ENCODE measurements at regions not wholly inside any gene's neighbourhood (a gene's known extent, or its start where the extent isn't known, plus 50 kb on each side); places are given as distances from the start of the nearest gene placed in this dataset.

- TF ChIP-seq GATA3 (IDR thresholded peaks at IDR 0.05; ENCODE audit: low read depth, low read length) (no peak), GATA2 (IDR thresholded peaks at IDR 0.05; ENCODE audit: low read depth, low read length) (no peak)
Observed at GRCh38 chr20:10992731-10993130, 318.9 kb upstream of the JAG1 start.

GRCh38 chr20:10994991-10995700 is 321.3 kb upstream of the JAG1 start:
- no peak for TF ChIP-seq GATA2 (IDR thresholded peaks at IDR 0.05; ENCODE audit: low read depth, low read length)
- TF ChIP-seq GATA3 (IDR thresholded peaks at IDR 0.05; ENCODE audit: low read depth, low read length), result no peak

- no peak for TF ChIP-seq GATA2 (IDR thresholded peaks at IDR 0.05; ENCODE audit: low read depth, low read length)
- TF ChIP-seq GATA3 (IDR thresholded peaks at IDR 0.05; ENCODE audit: low read depth, low read length), result no peak
Observed at GRCh38 chr20:10998476-10998875, 324.7 kb upstream of the JAG1 start.

GRCh38 chr20:11000416-11000815 is 326.6 kb upstream of the JAG1 start:
- TF ChIP-seq GATA2 (IDR thresholded peaks at IDR 0.05; ENCODE audit: low read depth, low read length) (no peak), GATA3 (IDR thresholded peaks at IDR 0.05; ENCODE audit: low read depth, low read length) (no peak)

- TF ChIP-seq GATA3 (IDR thresholded peaks at IDR 0.05; ENCODE audit: low read depth, low read length) (no peak), GATA2 (IDR thresholded peaks at IDR 0.05; ENCODE audit: low read depth, low read length) (no peak)
Observed at GRCh38 chr20:11001302-11001701, 327.5 kb upstream of the JAG1 start.

GRCh38 chr20:11001764-11002540 is 328.2 kb upstream of the JAG1 start:
- TF ChIP-seq GATA3 (IDR thresholded peaks at IDR 0.05; ENCODE audit: low read depth, low read length) (no peak), GATA2 (IDR thresholded peaks at IDR 0.05; ENCODE audit: low read depth, low read length) (no peak)

- TF ChIP-seq GATA2 (IDR thresholded peaks at IDR 0.05; ENCODE audit: low read depth, low read length) (no peak), GATA3 (IDR thresholded peaks at IDR 0.05; ENCODE audit: low read depth, low read length) (no peak)
Observed at GRCh38 chr20:11003341-11003740, 329.5 kb upstream of the JAG1 start.

GRCh38 chr20:11008444-11009033 is 334.7 kb upstream of the JAG1 start:
- TF ChIP-seq GATA3 (IDR thresholded peaks at IDR 0.05; ENCODE audit: low read depth, low read length) (no peak), GATA2 (IDR thresholded peaks at IDR 0.05; ENCODE audit: low read depth, low read length) (no peak)

GRCh38 chr20:11011653-11012052 is 337.9 kb upstream of the JAG1 start:
- TF ChIP-seq GATA2 (IDR thresholded peaks at IDR 0.05; ENCODE audit: low read depth, low read length) (no peak), GATA3 (IDR thresholded peaks at IDR 0.05; ENCODE audit: low read depth, low read length) (no peak)

GRCh38 chr20:11012975-11013374 is 339.2 kb upstream of the JAG1 start:
- no peak for TF ChIP-seq GATA2 (IDR thresholded peaks at IDR 0.05; ENCODE audit: low read depth, low read length)
- TF ChIP-seq GATA3 (IDR thresholded peaks at IDR 0.05; ENCODE audit: low read depth, low read length), result no peak

GRCh38 chr20:11013801-11014200 is 340.0 kb upstream of the JAG1 start:
- no peak for TF ChIP-seq GATA2 (IDR thresholded peaks at IDR 0.05; ENCODE audit: low read depth, low read length)
- no peak for TF ChIP-seq GATA3 (IDR thresholded peaks at IDR 0.05; ENCODE audit: low read depth, low read length)

GRCh38 chr20:11015440-11015839 is 341.6 kb upstream of the JAG1 start:
- TF ChIP-seq GATA2 (IDR thresholded peaks at IDR 0.05; ENCODE audit: low read depth, low read length) (no peak), GATA3 (IDR thresholded peaks at IDR 0.05; ENCODE audit: low read depth, low read length) (no peak)

- TF ChIP-seq GATA3 (IDR thresholded peaks at IDR 0.05; ENCODE audit: low read depth, low read length), result no peak
- TF ChIP-seq GATA2 (IDR thresholded peaks at IDR 0.05; ENCODE audit: low read depth, low read length), result no peak
Observed at GRCh38 chr20:11017446-11017845, 343.6 kb upstream of the JAG1 start.

- TF ChIP-seq GATA2 (IDR thresholded peaks at IDR 0.05; ENCODE audit: low read depth, low read length) (no peak), GATA3 (IDR thresholded peaks at IDR 0.05; ENCODE audit: low read depth, low read length) (no peak)
Observed at GRCh38 chr20:11018668-11019170, 344.9 kb upstream of the JAG1 start.

All from SH-SY5Y (cell line).